Activated CD8-positive, alpha-beta T cell treated with anti-CD3 and anti-CD28 coated beads for 36 hours (primary cell): ENCODE measurements at regions not wholly inside any gene's neighbourhood (a gene's known extent, or its start where the extent isn't known, plus 50 kb on each side); places are given as distances from the start of the nearest gene placed in this dataset.

Experiments
- ATAC-seq: fragments of 200-7000 bp; cut with Tn5 transposase; one replicate; pipeline ENCODE4 v1.10.0; 2021; ENCODE audit warnings: mild to moderate bottlenecking, moderate library complexity
- CTCF ChIA-PET: fragments of 350-600 bp; sonication (Branson Sonifier 250); formaldehyde crosslinking; loops from one replicate; lab custom pipeline; 2021; ENCODE audit warnings: antibody characterized with exemption; lab: Charles Lee
- POLR2A ChIA-PET: fragments of 350-600 bp; sonication (Branson Sonifier 250); formaldehyde crosslinking; loops from one replicate; lab custom pipeline; 2021; ENCODE audit warnings: antibody characterized with exemption; lab: Charles Lee
- DNase-seq: peaks from one replicate; pipeline ENCODE4 v3.0.0-alpha.2; 2020
- H3K27ac Mint-ChIP-seq: one replicate; pipeline ENCODE4 v1.8.0; 2021; ENCODE audit warnings: mild to moderate bottlenecking, mixed read lengths
- H3K27me3 Mint-ChIP-seq: one replicate; pipeline ENCODE4 v1.8.0; 2021; ENCODE audit warnings: mixed read lengths
- H3K36me3 Mint-ChIP-seq: one replicate; pipeline ENCODE4 v1.8.0; 2021; ENCODE audit warnings: low read depth, mixed read lengths
- H3K4me1 Mint-ChIP-seq: one replicate; pipeline ENCODE4 v1.8.0; 2021; ENCODE audit warnings: low read depth, mixed read lengths
- H3K4me3 Mint-ChIP-seq: one replicate; pipeline ENCODE4 v1.8.0; 2021; ENCODE audit warnings: mild to moderate bottlenecking, moderate library complexity, mixed read lengths
- H3K9me3 Mint-ChIP-seq: one replicate; pipeline ENCODE4 v1.8.0; 2021; ENCODE audit warnings: mixed read lengths
- intact Hi-C: fragments of 100-400 bp; cut with micrococcal nuclease; formaldehyde crosslinking; loops from one replicate; pipeline ENCODE4 v1.10.0; 2022
- TF ChIP-seq, protein P1 (sequence below): fragments of 200-600 bp; IDR thresholded peaks from one replicate; pipeline ENCODE4 v1.8.0; 2022; ENCODE audit warnings: antibody characterized with exemption, mild to moderate bottlenecking

DNA sequence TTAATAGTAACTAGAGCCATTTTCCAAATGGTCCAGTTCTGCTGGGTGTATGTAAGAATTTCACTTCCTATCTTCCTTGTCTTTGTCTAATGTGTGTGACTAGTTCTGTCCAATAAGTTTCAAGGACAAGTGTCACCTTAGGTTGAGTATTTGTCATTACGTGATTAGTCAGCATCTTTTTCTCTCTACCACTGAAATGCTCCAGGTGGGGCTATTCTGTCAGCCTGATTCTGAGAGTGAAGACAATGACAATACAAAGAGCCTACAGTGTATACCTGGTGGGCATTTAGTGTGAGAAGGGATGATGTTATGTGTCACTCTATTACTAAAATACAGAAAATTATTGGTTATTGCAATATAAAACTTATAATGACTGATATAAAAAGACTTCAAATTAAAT, 876.3 kb downstream of the C4orf33 start:
- H3K4me3 Mint-ChIP-seq, result no peak overlapping the region
- H3K27me3 Mint-ChIP-seq, result no peaks in the 10 kb centered on the region
- H3K9me3 Mint-ChIP-seq, result peaks cover 4% of the 10 kb centered on the region
- CTCF ChIA-PET, result no interaction called here
- POLR2A ChIA-PET, result no interaction called here
- no peak for ATAC-seq
- H3K36me3 Mint-ChIP-seq, result no peaks in the 10 kb centered on the region
- intact Hi-C loops, result no loop called here
- no peaks in the 10 kb centered on the region for H3K4me1 Mint-ChIP-seq
- DNase-seq, result no peak
- TF ChIP-seq, protein P1, sequence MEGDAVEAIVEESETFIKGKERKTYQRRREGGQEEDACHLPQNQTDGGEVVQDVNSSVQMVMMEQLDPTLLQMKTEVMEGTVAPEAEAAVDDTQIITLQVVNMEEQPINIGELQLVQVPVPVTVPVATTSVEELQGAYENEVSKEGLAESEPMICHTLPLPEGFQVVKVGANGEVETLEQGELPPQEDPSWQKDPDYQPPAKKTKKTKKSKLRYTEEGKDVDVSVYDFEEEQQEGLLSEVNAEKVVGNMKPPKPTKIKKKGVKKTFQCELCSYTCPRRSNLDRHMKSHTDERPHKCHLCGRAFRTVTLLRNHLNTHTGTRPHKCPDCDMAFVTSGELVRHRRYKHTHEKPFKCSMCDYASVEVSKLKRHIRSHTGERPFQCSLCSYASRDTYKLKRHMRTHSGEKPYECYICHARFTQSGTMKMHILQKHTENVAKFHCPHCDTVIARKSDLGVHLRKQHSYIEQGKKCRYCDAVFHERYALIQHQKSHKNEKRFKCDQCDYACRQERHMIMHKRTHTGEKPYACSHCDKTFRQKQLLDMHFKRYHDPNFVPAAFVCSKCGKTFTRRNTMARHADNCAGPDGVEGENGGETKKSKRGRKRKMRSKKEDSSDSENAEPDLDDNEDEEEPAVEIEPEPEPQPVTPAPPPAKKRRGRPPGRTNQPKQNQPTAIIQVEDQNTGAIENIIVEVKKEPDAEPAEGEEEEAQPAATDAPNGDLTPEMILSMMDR, result no peak
- no peak overlapping the region for H3K27ac Mint-ChIP-seq

DNA sequence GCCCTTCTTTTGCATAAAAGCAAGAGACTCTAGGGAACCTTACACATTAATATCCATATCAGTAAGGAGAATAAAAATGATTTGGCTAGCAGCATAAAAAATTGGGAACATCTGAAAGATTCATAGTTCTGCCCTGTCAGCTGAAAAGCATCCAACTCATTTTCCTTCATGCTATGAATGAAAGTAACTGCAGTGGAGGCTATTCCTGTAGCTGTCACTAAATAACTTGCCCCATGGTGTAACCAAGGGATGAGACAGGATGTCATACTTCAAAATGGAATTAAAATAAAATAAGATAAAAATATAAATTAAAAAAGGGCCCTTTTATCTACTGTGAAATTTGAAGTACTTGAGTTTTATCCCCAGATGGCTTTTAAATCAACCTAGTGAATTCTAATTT, 878.8 kb downstream of the C4orf33 start:
- Mint-ChIP-seq H3K4me1 (no peaks in the 10 kb centered on the region), H3K4me3 (no peak overlapping the region), H3K27ac (no peak overlapping the region), H3K27me3 (no peaks in the 10 kb centered on the region), H3K9me3 (no peaks in the 10 kb centered on the region), H3K36me3 (no peaks in the 10 kb centered on the region)
- CTCF ChIA-PET, result no interaction called here
- DNase-seq, result no peak
- TF ChIP-seq, protein P1, result no peak
- intact Hi-C loops, result no loop called here
- POLR2A ChIA-PET, result no interaction called here
- no peak for ATAC-seq

DNA sequence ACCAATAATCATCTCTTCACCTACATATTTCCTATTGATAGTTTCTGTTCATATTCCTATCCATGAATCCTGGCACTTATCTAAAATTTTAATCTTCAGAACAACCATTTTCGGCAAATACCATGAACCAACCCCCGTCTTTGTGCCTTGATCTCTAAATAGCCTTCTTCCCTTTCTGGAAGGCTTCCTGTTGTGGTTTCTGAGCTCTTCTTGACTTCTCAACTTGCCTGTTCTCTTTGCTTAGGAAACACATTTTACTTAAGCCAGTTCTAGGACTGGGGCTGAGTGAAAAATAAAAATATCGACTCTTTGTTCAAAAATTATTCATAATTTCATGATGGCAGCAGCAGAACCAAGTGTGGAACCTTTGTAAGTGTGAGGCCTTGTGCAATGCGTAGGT, 882.4 kb downstream of the C4orf33 start:
- DNase-seq (no peak), ATAC-seq (no peak)
- intact Hi-C loops, result no loop called here
- ChIA-PET CTCF (no interaction called here), POLR2A (no interaction called here)
- no peak overlapping the region for H3K4me3 Mint-ChIP-seq
- no peak overlapping the region for H3K27ac Mint-ChIP-seq
- TF ChIP-seq, protein P1, result no peak
- no peaks in the 10 kb centered on the region for H3K36me3 Mint-ChIP-seq
- no peaks in the 10 kb centered on the region for H3K9me3 Mint-ChIP-seq
- H3K27me3 Mint-ChIP-seq, result no peaks in the 10 kb centered on the region
- H3K4me1 Mint-ChIP-seq, result no peaks in the 10 kb centered on the region

DNA sequence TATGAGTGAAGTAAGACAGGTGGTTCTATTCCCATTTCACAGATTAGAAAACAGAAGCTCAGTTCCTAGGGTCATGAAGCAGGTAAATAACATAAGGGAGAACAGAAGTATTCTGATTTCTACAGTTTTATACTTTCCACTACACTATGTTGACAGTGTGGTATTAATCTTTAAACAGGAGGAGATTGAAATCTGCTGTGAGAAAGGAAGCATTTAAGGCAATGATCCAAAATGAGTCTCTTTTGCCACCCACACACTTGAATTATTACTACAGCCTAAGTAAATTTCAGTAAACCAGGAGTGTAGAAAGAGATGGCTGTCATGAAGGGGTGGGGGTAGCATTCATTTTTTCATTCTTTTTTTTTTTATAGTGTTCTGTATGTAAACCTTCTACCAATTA, 893.0 kb downstream of the C4orf33 start:
- ATAC-seq, result no peak
- TF ChIP-seq, protein P1, result no peak
- H3K4me3 Mint-ChIP-seq, result no peak overlapping the region

DNA sequence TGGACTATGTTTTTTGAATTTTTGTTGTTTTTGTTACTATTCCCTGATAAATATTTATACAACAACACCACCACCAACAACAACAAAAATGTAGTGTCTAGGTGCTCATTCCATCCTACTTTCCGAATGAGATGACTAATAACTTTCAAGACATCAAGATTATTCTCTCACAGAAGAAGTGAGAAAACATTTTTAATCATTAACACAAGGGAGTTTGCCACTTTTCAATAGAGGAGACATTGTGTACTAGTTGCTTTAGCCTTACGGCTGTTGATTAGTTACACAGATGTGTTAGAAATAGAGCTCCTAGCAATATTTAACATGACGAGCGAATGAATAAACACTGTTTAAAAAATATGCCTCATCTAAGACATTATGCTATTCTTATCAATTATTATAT, 898.8 kb downstream of the C4orf33 start:
- CTCF ChIA-PET, result no interaction called here
- Mint-ChIP-seq H3K36me3 (no peaks in the 10 kb centered on the region), H3K27me3 (no peaks in the 10 kb centered on the region), H3K4me1 (no peaks in the 10 kb centered on the region), H3K4me3 (no peak overlapping the region), H3K9me3 (peaks cover 6% of the 10 kb centered on the region), H3K27ac (no peak overlapping the region)
- ATAC-seq (no peak), DNase-seq (no peak)
- POLR2A ChIA-PET, result no interaction called here
- TF ChIP-seq, protein P1, result no peak
- intact Hi-C loops, result no loop called here

More for the DNA sequence above, 893.0 kb downstream of the C4orf33 start:
- ChIA-PET CTCF (no interaction called here), POLR2A (no interaction called here)
- DNase-seq, result no peak
- Mint-ChIP-seq H3K4me1 (no peaks in the 10 kb centered on the region), H3K9me3 (no peaks in the 10 kb centered on the region), H3K27ac (no peak overlapping the region), H3K36me3 (no peaks in the 10 kb centered on the region), H3K27me3 (no peaks in the 10 kb centered on the region)
- intact Hi-C loops, result no loop called here
